Loucy (cell line): ENCODE measurements at regions not wholly inside any gene's neighbourhood (a gene's known extent, or its start where the extent isn't known, plus 50 kb on each side); places are given as distances from the start of the nearest gene placed in this dataset.

Source experiments
- H2AFZ ChIP-seq: fragments of 200-600 bp; sonication (generic); 2 replicates; pipeline ENCODE4 v1.6.0; 2016; ENCODE audit warnings: antibody characterized with exemption, mild to moderate bottlenecking, low read length, moderate library complexity
- H3F3A ChIP-seq: fragments of 200-600 bp; 2 replicates; pipeline ENCODE4 v1.6.0; 2016; ENCODE audit warnings: antibody characterized with exemption, low read depth, mild to moderate bottlenecking
- H3K27me3 ChIP-seq: fragments of 200-600 bp; sonication (generic); 2 replicates; pipeline ENCODE4 v1.6.1; 2014; ENCODE audit warnings: low read length, mild to moderate bottlenecking; ENCODE audit not compliant: insufficient read depth, poor library complexity, severe bottlenecking
- H3K36me3 ChIP-seq: fragments of 200-600 bp; sonication (generic); 2 replicates; pipeline ENCODE4 v1.6.1; 2016; ENCODE audit warnings: low read length; ENCODE audit not compliant: insufficient read depth
- H3K4me1 ChIP-seq: fragments of 200-600 bp; sonication (generic); 2 replicates; pipeline ENCODE4 v1.5.1; 2014; ENCODE audit warnings: low read length, mild to moderate bottlenecking; ENCODE audit not compliant: insufficient read depth, poor library complexity, severe bottlenecking
- H3K4me2 ChIP-seq: fragments of 200-600 bp; sonication (generic); 2 replicates; pipeline ENCODE4 v1.6.0; 2014; ENCODE audit warnings: antibody characterized with exemption, low read length, low read depth, mild to moderate bottlenecking; ENCODE audit not compliant: poor library complexity, severe bottlenecking
- H3K4me3 ChIP-seq: fragments of 200-600 bp; sonication (generic); 2 replicates; pipeline ENCODE4 v1.5.1; 2014; ENCODE audit warnings: low read length, mild to moderate bottlenecking, mixed read lengths; ENCODE audit not compliant: poor library complexity, severe bottlenecking
- H3K79me2 ChIP-seq: fragments of 200-600 bp; sonication (generic); 2 replicates; pipeline ENCODE4 v1.6.1; 2014; ENCODE audit warnings: low read length; ENCODE audit not compliant: insufficient read depth
- H3K9ac ChIP-seq: fragments of 200-600 bp; sonication (generic); 2 replicates; pipeline ENCODE4 v1.6.0; 2014; ENCODE audit warnings: mild to moderate bottlenecking, low read depth, low read length, moderate library complexity; ENCODE audit not compliant: poor library complexity, severe bottlenecking
- H3K9me2 ChIP-seq: fragments of 200-600 bp; sonication (generic); replicated peaks from 2 replicates; pipeline ENCODE4 v1.6.1; 2016; ENCODE audit warnings: low read depth, low read length, mixed read lengths
- H3K9me3 ChIP-seq: fragments of 200-600 bp; sonication (generic); 2 replicates; pipeline ENCODE4 v1.6.1; 2014; ENCODE audit warnings: mild to moderate bottlenecking, antibody characterized with exemption, low read length, low read depth; ENCODE audit not compliant: insufficient read depth
- H4K20me1 ChIP-seq: fragments of 200-600 bp; sonication (generic); 2 replicates; pipeline ENCODE4 v1.6.0; 2014; ENCODE audit warnings: antibody characterized with exemption, low read length, mild to moderate bottlenecking; ENCODE audit not compliant: insufficient read depth, poor library complexity, severe bottlenecking
- CTCF ChIP-seq: fragments of 200-600 bp; sonication (generic); conservative IDR thresholded peaks from 2 replicates; pipeline ENCODE4 v1.5.1; 2014; ENCODE audit warnings: mild to moderate bottlenecking, antibody characterized with exemption, low read length
- EZH2phosphoT487 ChIP-seq: fragments of 200-600 bp; IDR thresholded peaks from 2 replicates; pipeline ENCODE4 v1.6.1; 2018; ENCODE audit warnings: antibody characterized with exemption, mild to moderate bottlenecking, moderate library complexity, borderline replicate concordance

GRCh38 chr11:86158704-86159580 is 85.6 kb upstream of the EED start:
- TF ChIP-seq CTCF = no peak
- H3K79me2 ChIP-seq = no peaks in the 10 kb centered on the region
- no peaks in the 10 kb centered on the region for H3K36me3 ChIP-seq
- H3K9me3 ChIP-seq = no peaks in the 10 kb centered on the region
- no peak overlapping the region for H3K4me3 ChIP-seq
- H3K9ac ChIP-seq = no peak overlapping the region
- no peaks in the 10 kb centered on the region for H3K27me3 ChIP-seq
- no peaks in the 10 kb centered on the region for H3F3A ChIP-seq
- H2AFZ ChIP-seq = no peak overlapping the region
- peaks cover 39% of the 10 kb centered on the region for H3K4me1 ChIP-seq
- H3K4me2 ChIP-seq = peak overlapping the region; percentile 28
- no peaks in the 10 kb centered on the region for H4K20me1 ChIP-seq
- H3K9me2 ChIP-seq = no peaks in the 10 kb centered on the region

GRCh38 chr11:86157797-86158378 is 86.7 kb upstream of the EED start:
- Histone ChIP-seq H3K4me3 (no peak overlapping the region), H2AFZ (peak overlapping the region; percentile 64), H3K4me2 (no peak overlapping the region), H3K9me3 (no peaks in the 10 kb centered on the region), H3K9ac (no peak overlapping the region), H3K4me1 (peaks cover 45% of the 10 kb centered on the region), H4K20me1 (no peaks in the 10 kb centered on the region), H3K9me2 (no peaks in the 10 kb centered on the region), H3F3A (no peaks in the 10 kb centered on the region), H3K27me3 (no peaks in the 10 kb centered on the region), H3K36me3 (no peaks in the 10 kb centered on the region), H3K79me2 (no peaks in the 10 kb centered on the region)
- TF ChIP-seq CTCF (no peak), EZH2phosphoT487 (no peak)

- H3K4me1 ChIP-seq = peaks cover 50% of the 10 kb centered on the region
- H3K36me3 ChIP-seq = no peaks in the 10 kb centered on the region
- H3K27me3 ChIP-seq = no peaks in the 10 kb centered on the region
- no peak overlapping the region for H3K4me3 ChIP-seq
- TF ChIP-seq EZH2phosphoT487 = no peak
- no peak for TF ChIP-seq CTCF
- H3K9me2 ChIP-seq = no peaks in the 10 kb centered on the region
- no peak overlapping the region for H3K9ac ChIP-seq
- H4K20me1 ChIP-seq = no peaks in the 10 kb centered on the region
- no peak overlapping the region for H2AFZ ChIP-seq
- H3K79me2 ChIP-seq = no peaks in the 10 kb centered on the region
- 0 out of 2 replicates have a peak, but pooled peaks cover 7% of the 10 kb centered on the region for H3F3A ChIP-seq
- H3K4me2 ChIP-seq = no peak overlapping the region
- H3K9me3 ChIP-seq = no peaks in the 10 kb centered on the region
Observed at GRCh38 chr11:86156397-86156955, 87.6 kb upstream of the PICALM start.
